ENCODE measurements at regions not wholly inside any gene's neighbourhood (a gene's known extent, or its start where the extent isn't known, plus 50 kb on each side); places are given as distances from the start of the nearest gene placed in this dataset.

DNA sequence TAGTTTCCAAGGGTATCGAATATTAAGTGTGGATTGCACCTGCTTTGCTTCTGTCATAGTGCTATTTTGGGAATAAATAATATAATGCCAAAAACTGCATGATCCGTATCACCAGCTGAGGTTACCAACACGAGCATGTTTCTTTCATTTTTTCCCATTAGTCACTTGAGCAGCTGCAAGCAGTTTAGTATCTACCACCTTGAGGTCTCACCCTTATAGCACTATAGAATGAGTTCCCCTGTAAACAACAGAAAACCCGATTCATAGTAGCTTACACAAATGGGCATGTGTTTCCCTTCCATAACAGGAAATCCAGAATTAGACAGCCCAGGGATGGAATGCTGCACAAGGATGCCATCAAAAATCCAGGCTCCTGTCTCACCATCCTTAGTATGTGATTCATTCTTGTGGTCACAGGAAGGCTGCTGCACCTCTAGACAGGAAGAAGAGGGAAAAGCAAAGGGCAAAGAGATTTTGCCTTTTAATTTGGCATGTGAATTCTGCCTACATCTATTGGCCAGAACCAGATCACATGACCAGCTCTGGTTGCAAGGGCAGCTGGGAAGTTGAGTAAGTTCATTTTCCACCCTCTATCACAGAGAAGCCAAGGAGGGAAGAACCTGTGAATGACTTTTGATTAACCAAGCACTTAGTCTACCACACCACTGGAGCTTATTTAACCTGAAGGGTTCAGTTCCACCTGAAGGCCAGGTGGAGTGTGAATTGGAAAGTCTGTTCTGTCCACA lies 91.3 kb upstream of the SLC25A36 start:
- TF ChIP-seq SP2 (CRISPR knock-in tag; IDR thresholded peaks at IDR 0.05) = no peak
- TF ChIP-seq ZNF335 (CRISPR knock-in tag; IDR thresholded peaks at IDR 0.05) = no peak
- no peak for TF ChIP-seq MTA3 (CRISPR knock-in tag; IDR thresholded peaks at IDR 0.05)
- TF ChIP-seq, protein P1, sequence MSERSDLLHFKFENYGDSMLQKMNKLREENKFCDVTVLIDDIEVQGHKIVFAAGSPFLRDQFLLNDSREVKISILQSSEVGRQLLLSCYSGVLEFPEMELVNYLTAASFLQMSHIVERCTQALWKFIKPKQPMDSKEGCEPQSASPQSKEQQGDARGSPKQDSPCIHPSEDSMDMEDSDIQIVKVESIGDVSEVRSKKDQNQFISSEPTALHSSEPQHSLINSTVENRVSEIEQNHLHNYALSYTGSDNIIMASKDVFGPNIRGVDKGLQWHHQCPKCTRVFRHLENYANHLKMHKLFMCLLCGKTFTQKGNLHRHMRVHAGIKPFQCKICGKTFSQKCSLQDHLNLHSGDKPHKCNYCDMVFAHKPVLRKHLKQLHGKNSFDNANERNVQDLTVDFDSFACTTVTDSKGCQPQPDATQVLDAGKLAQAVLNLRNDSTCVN (CRISPR knock-in tag; IDR thresholded peaks at IDR 0.05; ENCODE audit: borderline replicate concordance) = no peak
- no peak for TF ChIP-seq ZZZ3 (CRISPR knock-in tag; IDR thresholded peaks at IDR 0.05; ENCODE audit: borderline replicate concordance)
- TF ChIP-seq KDM2A (CRISPR knock-in tag; IDR thresholded peaks at IDR 0.05; ENCODE audit: borderline replicate concordance, low read depth) = no peak
- TF ChIP-seq, protein P2, sequence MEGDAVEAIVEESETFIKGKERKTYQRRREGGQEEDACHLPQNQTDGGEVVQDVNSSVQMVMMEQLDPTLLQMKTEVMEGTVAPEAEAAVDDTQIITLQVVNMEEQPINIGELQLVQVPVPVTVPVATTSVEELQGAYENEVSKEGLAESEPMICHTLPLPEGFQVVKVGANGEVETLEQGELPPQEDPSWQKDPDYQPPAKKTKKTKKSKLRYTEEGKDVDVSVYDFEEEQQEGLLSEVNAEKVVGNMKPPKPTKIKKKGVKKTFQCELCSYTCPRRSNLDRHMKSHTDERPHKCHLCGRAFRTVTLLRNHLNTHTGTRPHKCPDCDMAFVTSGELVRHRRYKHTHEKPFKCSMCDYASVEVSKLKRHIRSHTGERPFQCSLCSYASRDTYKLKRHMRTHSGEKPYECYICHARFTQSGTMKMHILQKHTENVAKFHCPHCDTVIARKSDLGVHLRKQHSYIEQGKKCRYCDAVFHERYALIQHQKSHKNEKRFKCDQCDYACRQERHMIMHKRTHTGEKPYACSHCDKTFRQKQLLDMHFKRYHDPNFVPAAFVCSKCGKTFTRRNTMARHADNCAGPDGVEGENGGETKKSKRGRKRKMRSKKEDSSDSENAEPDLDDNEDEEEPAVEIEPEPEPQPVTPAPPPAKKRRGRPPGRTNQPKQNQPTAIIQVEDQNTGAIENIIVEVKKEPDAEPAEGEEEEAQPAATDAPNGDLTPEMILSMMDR (CRISPR knock-in tag; IDR thresholded peaks at IDR 0.05) = no peak
- TF ChIP-seq, protein P3, sequence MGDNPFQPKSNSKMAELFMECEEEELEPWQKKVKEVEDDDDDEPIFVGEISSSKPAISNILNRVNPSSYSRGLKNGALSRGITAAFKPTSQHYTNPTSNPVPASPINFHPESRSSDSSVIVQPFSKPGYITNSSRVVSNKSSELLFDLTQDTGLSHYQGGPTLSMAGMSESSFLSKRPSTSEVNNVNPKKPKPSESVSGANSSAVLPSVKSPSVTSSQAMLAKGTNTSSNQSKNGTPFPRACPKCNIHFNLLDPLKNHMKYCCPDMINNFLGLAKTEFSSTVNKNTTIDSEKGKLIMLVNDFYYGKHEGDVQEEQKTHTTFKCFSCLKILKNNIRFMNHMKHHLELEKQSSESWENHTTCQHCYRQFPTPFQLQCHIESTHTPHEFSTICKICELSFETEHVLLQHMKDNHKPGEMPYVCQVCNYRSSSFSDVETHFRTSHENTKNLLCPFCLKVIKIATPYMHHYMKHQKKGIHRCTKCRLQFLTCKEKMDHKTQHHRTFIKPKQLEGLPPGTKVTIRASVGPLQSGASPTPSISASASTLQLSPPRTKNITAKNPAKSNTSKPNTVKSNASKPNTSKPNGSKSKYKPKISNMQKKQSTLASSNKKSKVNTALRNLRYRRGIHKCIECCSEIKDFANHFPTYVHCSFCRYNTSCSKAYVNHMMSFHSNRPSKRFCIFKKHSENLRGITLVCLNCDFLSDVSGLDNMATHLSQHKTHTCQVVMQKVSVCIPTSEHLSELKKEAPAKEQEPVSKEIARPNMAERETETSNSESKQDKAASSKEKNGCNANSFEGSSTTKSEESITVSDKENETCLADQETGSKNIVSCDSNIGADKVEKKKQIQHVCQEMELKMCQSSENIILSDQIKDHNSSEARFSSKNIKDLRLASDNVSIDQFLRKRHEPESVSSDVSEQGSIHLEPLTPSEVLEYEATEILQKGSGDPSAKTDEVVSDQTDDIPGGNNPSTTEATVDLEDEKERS (CRISPR knock-in tag; IDR thresholded peaks at IDR 0.05) = no peak
- no peak for TF ChIP-seq ZNF256 (CRISPR knock-in tag; conservative IDR thresholded peaks at IDR 0.05)
- no peak for TF ChIP-seq RXRB (CRISPR knock-in tag; IDR thresholded peaks at IDR 0.05; ENCODE audit: borderline replicate concordance)
- TF ChIP-seq JUND (CRISPR knock-in tag; IDR thresholded peaks at IDR 0.05) = no peak
- TF ChIP-seq, protein P4, sequence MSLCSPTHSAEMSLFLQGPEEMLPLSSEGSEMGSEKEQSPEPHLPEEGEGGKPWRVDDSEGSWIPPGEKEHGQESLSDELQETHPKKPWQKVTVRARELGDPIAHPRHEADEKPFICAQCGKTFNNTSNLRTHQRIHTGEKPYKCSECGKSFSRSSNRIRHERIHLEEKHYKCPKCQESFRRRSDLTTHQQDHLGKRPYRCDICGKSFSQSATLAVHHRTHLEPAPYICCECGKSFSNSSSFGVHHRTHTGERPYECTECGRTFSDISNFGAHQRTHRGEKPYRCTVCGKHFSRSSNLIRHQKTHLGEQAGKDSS (CRISPR knock-in tag; IDR thresholded peaks at IDR 0.05; ENCODE audit: borderline replicate concordance, low read depth) = no peak
